Fibroblast of pulmonary artery (primary cell): ENCODE measurements at regions not wholly inside any gene's neighbourhood (a gene's known extent, or its start where the extent isn't known, plus 50 kb on each side); places are given as distances from the start of the nearest gene placed in this dataset.

Experiments used
- DNase-seq: peaks from one replicate; pipeline ENCODE4 v3.0.0-alpha.2; 2010; ENCODE audit warnings: low read depth
- H3K4me3 ChIP-seq: replicated peaks from 2 replicates; pipeline ENCODE4 v1.5.1; 2011; ENCODE audit warnings: low read depth, mild to moderate bottlenecking, control low read depth, low read length, moderate library complexity
- TF ChIP-seq, protein P1 (sequence below): IDR thresholded peaks from 2 replicates; pipeline ENCODE4 v1.5.1; 2011; ENCODE audit warnings: mild to moderate bottlenecking, control low read depth, low read length, inconsistent platforms; ENCODE audit errors: missing control alignments

DNA sequence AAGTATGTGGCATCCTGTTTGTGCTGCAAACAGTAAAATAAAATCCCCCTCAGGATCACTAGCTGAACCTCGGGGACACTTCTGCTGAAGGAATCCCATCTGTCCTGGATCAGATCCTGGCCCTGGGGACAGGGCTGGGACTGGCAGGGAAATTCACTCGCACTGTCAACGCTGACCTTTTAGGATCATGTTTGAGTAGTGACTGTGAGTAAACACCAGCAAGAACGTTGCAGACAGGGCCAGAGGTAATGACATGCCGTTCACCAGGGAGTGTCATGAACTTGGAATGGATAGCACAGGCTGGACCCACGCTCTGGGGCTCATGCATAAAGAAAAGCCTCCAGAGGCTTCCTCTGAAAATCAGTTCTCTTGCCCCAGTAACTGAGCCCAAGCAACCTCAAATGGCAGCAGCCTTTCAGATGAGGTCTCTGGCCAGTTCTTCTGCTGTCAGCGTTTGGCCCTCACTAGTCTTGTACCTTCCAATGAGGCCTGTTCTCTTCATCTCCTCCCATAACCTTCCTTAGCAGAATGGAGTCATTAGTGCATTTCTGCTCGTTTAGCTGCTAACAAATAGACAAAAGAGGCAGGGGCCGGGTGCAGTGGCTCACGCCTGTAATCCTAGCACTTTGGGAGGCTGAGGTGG is 51.0 kb upstream of the BARX2 start:
- TF ChIP-seq, protein P1, sequence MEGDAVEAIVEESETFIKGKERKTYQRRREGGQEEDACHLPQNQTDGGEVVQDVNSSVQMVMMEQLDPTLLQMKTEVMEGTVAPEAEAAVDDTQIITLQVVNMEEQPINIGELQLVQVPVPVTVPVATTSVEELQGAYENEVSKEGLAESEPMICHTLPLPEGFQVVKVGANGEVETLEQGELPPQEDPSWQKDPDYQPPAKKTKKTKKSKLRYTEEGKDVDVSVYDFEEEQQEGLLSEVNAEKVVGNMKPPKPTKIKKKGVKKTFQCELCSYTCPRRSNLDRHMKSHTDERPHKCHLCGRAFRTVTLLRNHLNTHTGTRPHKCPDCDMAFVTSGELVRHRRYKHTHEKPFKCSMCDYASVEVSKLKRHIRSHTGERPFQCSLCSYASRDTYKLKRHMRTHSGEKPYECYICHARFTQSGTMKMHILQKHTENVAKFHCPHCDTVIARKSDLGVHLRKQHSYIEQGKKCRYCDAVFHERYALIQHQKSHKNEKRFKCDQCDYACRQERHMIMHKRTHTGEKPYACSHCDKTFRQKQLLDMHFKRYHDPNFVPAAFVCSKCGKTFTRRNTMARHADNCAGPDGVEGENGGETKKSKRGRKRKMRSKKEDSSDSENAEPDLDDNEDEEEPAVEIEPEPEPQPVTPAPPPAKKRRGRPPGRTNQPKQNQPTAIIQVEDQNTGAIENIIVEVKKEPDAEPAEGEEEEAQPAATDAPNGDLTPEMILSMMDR = no peak
- DNase-seq = no peak
- H3K4me3 ChIP-seq = no peak overlapping the region

GRCh38 chr11:129323896-129324502 is 51.6 kb upstream of the BARX2 start:
- H3K4me3 ChIP-seq = no peak overlapping the region
- DNase-seq = peak; percentile 49
- TF ChIP-seq, protein P1 = no peak

DNA sequence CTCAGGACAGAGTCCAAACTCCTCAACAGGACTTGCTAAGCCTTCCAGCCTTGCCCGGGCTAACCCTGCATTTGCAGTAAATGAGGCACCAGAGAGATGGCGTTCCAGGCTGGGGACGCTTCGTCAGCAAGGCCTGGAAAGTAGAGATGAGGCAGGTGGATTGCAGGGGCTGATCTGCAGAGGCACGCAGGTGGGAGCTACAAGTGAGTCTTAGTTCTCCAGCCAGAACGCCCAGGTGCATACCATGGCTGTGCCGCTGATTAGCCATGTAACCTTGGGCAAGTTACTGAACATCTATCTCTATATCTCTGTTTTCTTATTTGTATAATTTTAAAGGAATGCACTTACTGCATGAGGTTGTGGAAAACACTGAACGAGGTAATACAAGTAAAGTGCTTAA is 52.7 kb upstream of the BARX2 start:
- TF ChIP-seq, protein P1 = no peak
- H3K4me3 ChIP-seq = no peak overlapping the region
- DNase-seq = no peak

DNA sequence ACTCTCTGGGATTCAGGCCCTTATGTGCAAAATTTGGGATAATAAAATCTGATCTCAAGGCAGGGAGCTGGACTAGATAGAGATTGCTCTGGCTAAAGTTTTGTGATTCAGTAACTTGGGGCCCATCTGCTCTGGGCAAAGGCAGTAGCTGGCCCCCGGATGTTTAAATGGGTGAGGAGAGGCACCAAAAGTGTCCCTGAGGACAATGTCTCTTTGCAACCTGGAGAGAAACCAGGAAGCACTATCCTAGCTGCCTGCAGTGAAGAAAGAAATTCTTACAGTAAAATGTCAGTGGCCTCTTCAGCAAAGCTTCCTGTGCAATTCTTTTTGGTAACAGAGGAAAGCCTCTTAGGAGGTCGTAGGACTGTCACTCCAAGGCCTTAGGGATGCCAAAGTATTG is 54.6 kb upstream of the BARX2 start:
- TF ChIP-seq, protein P1 = no peak
- DNase-seq = no peak
- H3K4me3 ChIP-seq = no peak overlapping the region

DNA sequence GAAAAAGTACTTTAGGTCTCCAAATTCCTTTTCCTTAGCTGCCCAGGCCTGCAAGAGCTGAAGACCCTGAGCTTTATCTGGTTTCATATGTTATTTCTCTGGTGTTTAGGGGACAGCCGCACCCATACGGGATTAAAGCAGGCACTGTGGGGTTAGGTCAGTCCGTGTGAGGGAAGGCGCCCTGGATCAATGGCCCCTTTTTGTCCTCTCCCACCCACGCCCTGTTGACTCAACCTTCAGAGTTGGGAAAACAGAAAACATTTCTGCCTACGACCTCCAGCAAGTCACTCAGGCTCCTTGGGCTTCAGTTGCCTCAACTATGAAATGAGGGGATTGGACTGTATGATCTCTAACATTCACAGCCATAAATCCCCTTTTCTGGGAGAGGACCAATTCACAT is 55.2 kb upstream of the BARX2 start:
- DNase-seq = no peak
- H3K4me3 ChIP-seq = no peak overlapping the region
- TF ChIP-seq, protein P1 = no peak

DNA sequence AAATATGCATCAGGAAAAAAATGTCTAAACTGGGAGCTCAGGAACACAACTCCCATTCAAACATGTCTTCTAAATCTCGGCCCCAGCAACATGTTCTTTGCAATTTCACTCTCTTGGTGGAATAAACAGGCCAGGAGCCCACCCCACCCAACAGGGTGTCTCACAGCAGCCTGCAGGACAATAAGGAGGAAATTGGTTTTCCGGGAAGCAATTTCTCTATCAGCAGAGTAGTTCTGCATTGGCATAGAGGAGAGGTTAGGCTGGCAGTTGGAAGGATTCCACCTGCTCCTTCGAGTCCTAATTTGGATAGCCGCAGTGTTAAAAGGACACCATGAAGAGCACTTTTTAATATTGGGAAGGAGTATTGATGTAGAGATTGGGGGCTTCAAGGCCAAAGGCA is 55.9 kb upstream of the BARX2 start:
- no peak for DNase-seq
- TF ChIP-seq, protein P1 = no peak
- H3K4me3 ChIP-seq = no peak overlapping the region

- H3K4me3 ChIP-seq = no peak overlapping the region
- no peak for DNase-seq
- TF ChIP-seq, protein P1 = no peak
These were observed 56.4 kb upstream of the BARX2 start for GRCh38 chr11:129319201-129319600.
